ENCODE measurements at regions not wholly inside any gene's neighbourhood (a gene's known extent, or its start where the extent isn't known, plus 50 kb on each side); places are given as distances from the start of the nearest gene placed in this dataset.
A peak's percentile ranks its signal among the peaks of the same experiment; 100 is the strongest.

DNA sequence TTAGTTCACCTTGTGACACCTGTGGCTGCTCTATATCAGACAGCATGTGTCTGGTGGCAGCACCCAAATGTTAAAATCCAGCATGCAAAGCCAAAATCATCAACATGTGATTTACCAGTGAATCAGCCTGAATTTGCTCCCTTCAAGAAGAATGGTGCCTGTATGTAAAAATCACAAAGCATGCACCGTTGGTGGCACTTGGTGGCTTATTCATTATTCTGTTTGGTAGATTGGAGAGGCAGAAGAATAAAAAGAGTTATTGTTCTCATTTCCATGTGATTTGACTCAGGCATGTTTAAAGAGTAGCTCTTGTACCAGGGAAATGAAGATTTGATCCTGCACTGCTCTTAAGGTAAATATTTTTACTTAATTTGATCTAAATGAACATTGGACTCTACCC is 143.9 kb upstream of the MPPED2 start (continued):
- TF ChIP-seq, protein P1, sequence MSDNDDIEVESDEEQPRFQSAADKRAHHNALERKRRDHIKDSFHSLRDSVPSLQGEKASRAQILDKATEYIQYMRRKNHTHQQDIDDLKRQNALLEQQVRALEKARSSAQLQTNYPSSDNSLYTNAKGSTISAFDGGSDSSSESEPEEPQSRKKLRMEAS (IDR thresholded peaks at IDR 0.05; ENCODE audit: low read depth): no peak
- TF ChIP-seq USF1 (IDR thresholded peaks at IDR 0.05; ENCODE audit: borderline replicate concordance, low read depth) (no peak), FOSL2 (IDR thresholded peaks at IDR 0.05; ENCODE audit: borderline replicate concordance, low read depth) (no peak), MEF2A (IDR thresholded peaks at IDR 0.05; ENCODE audit: borderline replicate concordance, low read depth) (no peak), TCF12 (IDR thresholded peaks at IDR 0.05) (no peak), CTCF (IDR thresholded peaks at IDR 0.05) (no peak), MXI1 (IDR thresholded peaks at IDR 0.05; ENCODE audit: low read depth, low read length) (no peak)

- no peaks in the 10 kb centered on the region for H3K36me3 ChIP-seq (replicated peaks in 1 of 2; ENCODE audit: control insufficient read depth in 1 of 2, insufficient read depth in 2 of 2, low read length in 1 of 2)
- H3F3A ChIP-seq (replicated peaks; ENCODE audit: insufficient read depth): no peaks in the 10 kb centered on the region
- H4K20me1 ChIP-seq (ENCODE audit: insufficient read depth): no peaks in the 10 kb centered on the region
- H2AFZ ChIP-seq (ENCODE audit: low read depth): no peak overlapping the region
- H3K9me2 ChIP-seq: no peaks in the 10 kb centered on the region
- no peaks in the 10 kb centered on the region for H3K79me2 ChIP-seq (ENCODE audit: insufficient read depth)
- no peaks in the 10 kb centered on the region for H3K9me3 ChIP-seq
- DNase-seq: no peak
- no peak overlapping the region for H3K9ac ChIP-seq
- no peak overlapping the region for H3K27ac ChIP-seq (ENCODE audit: low read depth in 2 of 2, low read length in 1 of 2)
- no peaks in the 10 kb centered on the region for H3K27me3 ChIP-seq (ENCODE audit: insufficient read depth)
- ChIA-PET CTCF (no interaction called here), POLR2A (no interaction called here)
- no peak overlapping the region for H3K4me3 ChIP-seq (ENCODE audit: low read depth in 2 of 2, low read length in 1 of 2)
- H3K4me2 ChIP-seq: no peak overlapping the region
- 0% methylated on average over 1 of the region's 1 CpG for WGBS (ENCODE audit: low lambda C conversion rate)
- peaks cover 0 to 7% of the 10 kb centered on the region in 2 experiments; a peak in 2 of 4 replicates for H3K4me1 ChIP-seq (ENCODE audit: control insufficient read depth in 1 of 2, insufficient read depth in 2 of 2, low read depth in 1 of 2, low read length in 1 of 2)
- peak; percentile 67 for TF ChIP-seq RCOR1 (IDR thresholded peaks at IDR 0.05; ENCODE audit: low read length)
- no peak for TF ChIP-seq MXI1 (IDR thresholded peaks at IDR 0.05; ENCODE audit: low read depth, low read length)
- no peak for TF ChIP-seq SMC3 (IDR thresholded peaks at IDR 0.05; ENCODE audit: low read depth, low read length)
- no peak for TF ChIP-seq RFX5 (IDR thresholded peaks at IDR 0.05; ENCODE audit: low read length)
- TF ChIP-seq GATA2 (CRISPR knock-in tag; IDR thresholded peaks at IDR 0.05): peak; percentile 67
- no peak for TF ChIP-seq FOSL2 (IDR thresholded peaks at IDR 0.05; ENCODE audit: borderline replicate concordance, low read depth)
- peak in 1 of 2 experiments; percentile 54; a peak in 1 of 4 replicates for TF ChIP-seq EP300 (IDR thresholded peaks at IDR 0.05; ENCODE audit: borderline replicate concordance in 1 of 2, low read depth in 1 of 2, low read length in 1 of 2)
- no peak for TF ChIP-seq RAD21 (IDR thresholded peaks at IDR 0.05; ENCODE audit: low read length)
These were observed 143.1 kb upstream of the MPPED2 start for GRCh38 chr11:30729187-30729713.

Data from SK-N-SH (cell line).